ENCODE measurements at regions not wholly inside any gene's neighbourhood (a gene's known extent, or its start where the extent isn't known, plus 50 kb on each side); places are given as distances from the start of the nearest gene placed in this dataset.

GRCh38 chr4:11628093-11628725 lies 199.5 kb upstream of the HS3ST1 start:
- H3K4me3 ChIP-seq (ENCODE audit: low read depth, low read length): no peak overlapping the region
- no peak for TF ChIP-seq CTCF (IDR thresholded peaks at IDR 0.05; ENCODE audit: borderline replicate concordance, insufficient read depth, low read depth, low read length)

GRCh38 chr4:11626066-11626465 lies 197.4 kb upstream of the HS3ST1 start:
- H3K4me3 ChIP-seq (ENCODE audit: low read depth, low read length): no peak overlapping the region
- no peak for TF ChIP-seq CTCF (IDR thresholded peaks at IDR 0.05; ENCODE audit: borderline replicate concordance, insufficient read depth, low read depth, low read length)

GRCh38 chr4:11625211-11625610 lies 196.5 kb upstream of the HS3ST1 start:
- TF ChIP-seq CTCF (IDR thresholded peaks at IDR 0.05; ENCODE audit: borderline replicate concordance, insufficient read depth, low read depth, low read length): no peak
- H3K4me3 ChIP-seq (ENCODE audit: low read depth, low read length): no peak overlapping the region

GRCh38 chr4:11624370-11624769 lies 195.7 kb upstream of the HS3ST1 start:
- H3K4me3 ChIP-seq (ENCODE audit: low read depth, low read length): no peak overlapping the region
- no peak for TF ChIP-seq CTCF (IDR thresholded peaks at IDR 0.05; ENCODE audit: borderline replicate concordance, insufficient read depth, low read depth, low read length)

- no peak overlapping the region for H3K4me3 ChIP-seq (ENCODE audit: low read depth, low read length)
- no peak for TF ChIP-seq CTCF (IDR thresholded peaks at IDR 0.05; ENCODE audit: borderline replicate concordance, insufficient read depth, low read depth, low read length)
Observed at GRCh38 chr4:11623726-11624037, 195.0 kb upstream of the HS3ST1 start.

GRCh38 chr4:11622961-11623725 lies 194.4 kb upstream of the HS3ST1 start:
- TF ChIP-seq CTCF (IDR thresholded peaks at IDR 0.05; ENCODE audit: borderline replicate concordance, insufficient read depth, low read depth, low read length): no peak
- H3K4me3 ChIP-seq (ENCODE audit: low read depth, low read length): no peak overlapping the region

GRCh38 chr4:11620861-11621260 lies 192.2 kb upstream of the HS3ST1 start:
- H3K4me3 ChIP-seq (ENCODE audit: low read depth, low read length): no peak overlapping the region
- no peak for TF ChIP-seq CTCF (IDR thresholded peaks at IDR 0.05; ENCODE audit: borderline replicate concordance, insufficient read depth, low read depth, low read length)

Measured in GM12875 (cell line).